C4-2B (cell line): ENCODE measurements at regions not wholly inside any gene's neighbourhood (a gene's known extent, or its start where the extent isn't known, plus 50 kb on each side); places are given as distances from the start of the nearest gene placed in this dataset.

Source experiments
- H3K27ac ChIP-seq: fragments of 450-650 bp; 2 replicates; pipeline ENCODE4 v1.5.1; 2017
- CTCF ChIP-seq: fragments of 450-650 bp; conservative IDR thresholded peaks from 2 replicates; pipeline ENCODE4 v1.5.1; 2017; ENCODE audit warnings: mild to moderate bottlenecking
- ZFX ChIP-seq: fragments of 450-650 bp; IDR thresholded peaks from 2 replicates; pipeline ENCODE4 v1.6.1; 2017

- H3K27ac ChIP-seq: no peak overlapping the region
- TF ChIP-seq CTCF (no peak), ZFX (no peak)
These were observed 994.0 kb downstream of the GRIK2 start for GRCh38 chr6:102387326-102388033.

- no peak overlapping the region for H3K27ac ChIP-seq
- no peak for TF ChIP-seq ZFX
These were observed 987.7 kb downstream of the GRIK2 start for GRCh38 chr6:102381203-102381602.

GRCh38 chr6:102356170-102356569, 962.7 kb downstream of the GRIK2 start:
- TF ChIP-seq ZFX: no peak
- no peak for TF ChIP-seq CTCF
- H3K27ac ChIP-seq: no peak overlapping the region

GRCh38 chr6:102355578-102355977, 962.1 kb downstream of the GRIK2 start:
- H3K27ac ChIP-seq: no peak overlapping the region
- TF ChIP-seq ZFX: no peak
- TF ChIP-seq CTCF: no peak

GRCh38 chr6:102352552-102352951, 959.0 kb downstream of the GRIK2 start:
- TF ChIP-seq CTCF (no peak), ZFX (no peak)

GRCh38 chr6:102344769-102345168, 951.3 kb downstream of the GRIK2 start:
- TF ChIP-seq ZFX: no peak
- no peak overlapping the region for H3K27ac ChIP-seq

More at GRCh38 chr6:102352552-102352951, 959.0 kb downstream of the GRIK2 start:
- no peak overlapping the region for H3K27ac ChIP-seq

GRCh38 chr6:102340311-102340710, 946.8 kb downstream of the GRIK2 start:
- no peak for TF ChIP-seq CTCF
- no peak for TF ChIP-seq ZFX
- H3K27ac ChIP-seq: no peak overlapping the region

GRCh38 chr6:102333736-102334135, 940.2 kb downstream of the GRIK2 start:
- H3K27ac ChIP-seq: no peak overlapping the region
- no peak for TF ChIP-seq CTCF
- TF ChIP-seq ZFX: no peak
